ENCODE measurements at regions not wholly inside any gene's neighbourhood (a gene's known extent, or its start where the extent isn't known, plus 50 kb on each side); places are given as distances from the start of the nearest gene placed in this dataset.

- no peak overlapping the region for H3K4me3 ChIP-seq (ENCODE audit: low read depth, low read length)
- no peak for DNase-seq (ENCODE audit: low read depth)
- in situ Hi-C loops (cut with HindIII; ENCODE audit: low sequenced_read_pairs) = no loop called here
- TF ChIP-seq, protein P1, sequence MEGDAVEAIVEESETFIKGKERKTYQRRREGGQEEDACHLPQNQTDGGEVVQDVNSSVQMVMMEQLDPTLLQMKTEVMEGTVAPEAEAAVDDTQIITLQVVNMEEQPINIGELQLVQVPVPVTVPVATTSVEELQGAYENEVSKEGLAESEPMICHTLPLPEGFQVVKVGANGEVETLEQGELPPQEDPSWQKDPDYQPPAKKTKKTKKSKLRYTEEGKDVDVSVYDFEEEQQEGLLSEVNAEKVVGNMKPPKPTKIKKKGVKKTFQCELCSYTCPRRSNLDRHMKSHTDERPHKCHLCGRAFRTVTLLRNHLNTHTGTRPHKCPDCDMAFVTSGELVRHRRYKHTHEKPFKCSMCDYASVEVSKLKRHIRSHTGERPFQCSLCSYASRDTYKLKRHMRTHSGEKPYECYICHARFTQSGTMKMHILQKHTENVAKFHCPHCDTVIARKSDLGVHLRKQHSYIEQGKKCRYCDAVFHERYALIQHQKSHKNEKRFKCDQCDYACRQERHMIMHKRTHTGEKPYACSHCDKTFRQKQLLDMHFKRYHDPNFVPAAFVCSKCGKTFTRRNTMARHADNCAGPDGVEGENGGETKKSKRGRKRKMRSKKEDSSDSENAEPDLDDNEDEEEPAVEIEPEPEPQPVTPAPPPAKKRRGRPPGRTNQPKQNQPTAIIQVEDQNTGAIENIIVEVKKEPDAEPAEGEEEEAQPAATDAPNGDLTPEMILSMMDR (IDR thresholded peaks at IDR 0.05; ENCODE audit: low read depth, low read length, missing control alignments) = no peak
Observed at GRCh38 chr6:146957181-146958093, 246.8 kb upstream of the STXBP5 start.

DNA sequence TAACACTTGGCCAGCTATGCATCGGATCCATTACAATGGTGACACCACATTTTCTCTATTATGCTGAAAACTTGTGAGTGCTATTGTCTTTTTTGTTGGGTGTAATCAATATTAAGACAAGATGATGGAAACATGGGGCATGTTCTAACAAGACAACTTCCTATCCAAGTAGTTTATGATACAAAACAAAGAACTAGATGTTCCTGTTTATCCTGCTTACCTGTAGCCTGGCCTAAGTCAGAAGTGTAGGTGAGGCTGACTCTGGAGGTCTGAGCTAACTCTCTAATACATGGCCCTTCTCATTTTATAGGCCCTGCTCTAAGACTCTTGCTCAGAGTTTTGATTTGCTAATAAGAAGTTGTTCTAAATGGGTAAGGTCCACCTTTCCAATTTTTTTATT, 242.4 kb upstream of the STXBP5 start:
- H3K4me3 ChIP-seq (ENCODE audit: low read depth, low read length) = no peak overlapping the region
- in situ Hi-C loops (cut with HindIII; ENCODE audit: low sequenced_read_pairs) = no loop called here
- DNase-seq (ENCODE audit: low read depth) = no peak
- TF ChIP-seq, protein P1 (IDR thresholded peaks at IDR 0.05; ENCODE audit: low read depth, low read length, missing control alignments) = no peak

- TF ChIP-seq, protein P1 (IDR thresholded peaks at IDR 0.05; ENCODE audit: low read depth, low read length, missing control alignments) = no peak
- in situ Hi-C loops (cut with HindIII; ENCODE audit: low sequenced_read_pairs) = no loop called here
- DNase-seq (ENCODE audit: low read depth) = no peak
- H3K4me3 ChIP-seq (ENCODE audit: low read depth, low read length) = no peak overlapping the region
Observed at GRCh38 chr6:146962329-146962728, 241.9 kb upstream of the STXBP5 start.

DNA sequence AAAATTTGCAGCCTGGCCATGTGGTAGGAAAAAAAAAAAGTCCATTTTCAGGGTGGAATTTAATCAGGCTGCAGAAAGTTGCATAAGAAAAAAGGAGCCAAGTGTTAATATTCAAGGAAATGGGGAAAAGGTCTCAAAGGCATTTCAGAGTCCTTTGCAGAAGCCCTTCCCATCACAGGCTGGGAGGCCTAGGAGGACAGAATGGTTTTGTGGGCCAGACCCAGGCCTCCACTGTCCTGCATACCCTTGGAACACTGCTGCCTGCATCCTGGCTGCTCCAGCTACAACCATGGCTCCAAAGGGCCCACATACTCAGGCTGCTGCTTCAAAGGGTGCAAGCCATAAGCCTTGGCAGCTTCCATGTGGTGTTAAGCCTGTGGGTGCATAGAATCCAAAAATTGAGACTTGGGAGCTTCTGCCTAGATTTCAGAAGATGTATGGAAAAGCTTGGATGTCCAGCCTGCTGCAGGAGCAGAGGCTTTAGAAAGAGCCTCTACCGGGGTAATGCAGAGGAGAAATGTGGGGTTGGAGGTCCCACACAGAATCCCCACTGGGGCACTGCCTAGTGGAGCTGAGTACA, 239.0 kb upstream of the STXBP5 start:
- TF ChIP-seq, protein P1 (IDR thresholded peaks at IDR 0.05; ENCODE audit: low read depth, low read length, missing control alignments) = no peak
- H3K4me3 ChIP-seq (ENCODE audit: low read depth, low read length) = no peak overlapping the region
- DNase-seq (ENCODE audit: low read depth) = no peak
- in situ Hi-C loops (cut with HindIII; ENCODE audit: low sequenced_read_pairs) = no loop called here

- TF ChIP-seq, protein P1 (IDR thresholded peaks at IDR 0.05; ENCODE audit: low read depth, low read length, missing control alignments) = no peak
- H3K4me3 ChIP-seq (ENCODE audit: low read depth, low read length) = no peak overlapping the region
- in situ Hi-C loops (cut with HindIII; ENCODE audit: low sequenced_read_pairs) = no loop called here
- DNase-seq (ENCODE audit: low read depth) = peak; percentile 74
Observed at GRCh38 chr6:146968041-146968760, 236.0 kb upstream of the STXBP5 start.

GRCh38 chr6:146972546-146972945, 231.7 kb upstream of the STXBP5 start:
- H3K4me3 ChIP-seq (ENCODE audit: low read depth, low read length) = no peak overlapping the region
- TF ChIP-seq, protein P1 (IDR thresholded peaks at IDR 0.05; ENCODE audit: low read depth, low read length, missing control alignments) = no peak
- in situ Hi-C loops (cut with HindIII; ENCODE audit: low sequenced_read_pairs) = no loop called here

More at GRCh38 chr6:146972546-146972945, 231.7 kb upstream of the STXBP5 start:
- no peak for DNase-seq (ENCODE audit: low read depth)

Data from astrocyte of the cerebellum (primary cell).